ENCODE measurements at regions not wholly inside any gene's neighbourhood (a gene's known extent, or its start where the extent isn't known, plus 50 kb on each side); places are given as distances from the start of the nearest gene placed in this dataset.

DNA sequence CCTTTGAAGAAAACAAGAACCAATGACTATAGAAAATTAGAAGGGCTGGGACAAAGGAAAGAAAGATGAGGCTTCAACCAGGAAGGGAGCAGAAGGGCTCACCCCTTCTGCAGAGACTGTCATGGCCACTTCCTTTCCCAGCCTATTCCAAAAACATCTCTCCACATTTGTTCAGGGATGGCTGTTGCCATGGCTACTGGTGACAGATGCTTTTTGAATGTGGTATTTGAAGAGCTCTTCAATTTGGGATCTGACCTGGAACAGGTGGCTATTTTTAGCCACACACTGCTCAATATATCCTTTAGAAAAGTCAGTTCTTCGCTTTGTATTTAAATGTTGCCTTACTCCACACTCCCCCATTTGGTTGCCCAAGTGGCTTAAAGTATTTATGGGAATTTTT is 64.1 kb upstream of the LCLAT1 start:
- no peak for DNase-seq
- Histone ChIP-seq H3K27ac (no peak overlapping the region), H3K27me3 (no peaks in the 10 kb centered on the region), H3K4me1 (no peaks in the 10 kb centered on the region), H3K9me3 (no peaks in the 10 kb centered on the region), H3K36me3 (no peaks in the 10 kb centered on the region), H3K9ac (ENCODE audit: low read depth in 2 of 2, low read length in 2 of 2) (no peak overlapping the region), H3K4me3 (no peak overlapping the region)
- TF ChIP-seq, protein P1, sequence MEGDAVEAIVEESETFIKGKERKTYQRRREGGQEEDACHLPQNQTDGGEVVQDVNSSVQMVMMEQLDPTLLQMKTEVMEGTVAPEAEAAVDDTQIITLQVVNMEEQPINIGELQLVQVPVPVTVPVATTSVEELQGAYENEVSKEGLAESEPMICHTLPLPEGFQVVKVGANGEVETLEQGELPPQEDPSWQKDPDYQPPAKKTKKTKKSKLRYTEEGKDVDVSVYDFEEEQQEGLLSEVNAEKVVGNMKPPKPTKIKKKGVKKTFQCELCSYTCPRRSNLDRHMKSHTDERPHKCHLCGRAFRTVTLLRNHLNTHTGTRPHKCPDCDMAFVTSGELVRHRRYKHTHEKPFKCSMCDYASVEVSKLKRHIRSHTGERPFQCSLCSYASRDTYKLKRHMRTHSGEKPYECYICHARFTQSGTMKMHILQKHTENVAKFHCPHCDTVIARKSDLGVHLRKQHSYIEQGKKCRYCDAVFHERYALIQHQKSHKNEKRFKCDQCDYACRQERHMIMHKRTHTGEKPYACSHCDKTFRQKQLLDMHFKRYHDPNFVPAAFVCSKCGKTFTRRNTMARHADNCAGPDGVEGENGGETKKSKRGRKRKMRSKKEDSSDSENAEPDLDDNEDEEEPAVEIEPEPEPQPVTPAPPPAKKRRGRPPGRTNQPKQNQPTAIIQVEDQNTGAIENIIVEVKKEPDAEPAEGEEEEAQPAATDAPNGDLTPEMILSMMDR (IDR thresholded peaks at IDR 0.05), result no peak
- intact Hi-C loops (cut with DNase I), result no loop called here

DNA sequence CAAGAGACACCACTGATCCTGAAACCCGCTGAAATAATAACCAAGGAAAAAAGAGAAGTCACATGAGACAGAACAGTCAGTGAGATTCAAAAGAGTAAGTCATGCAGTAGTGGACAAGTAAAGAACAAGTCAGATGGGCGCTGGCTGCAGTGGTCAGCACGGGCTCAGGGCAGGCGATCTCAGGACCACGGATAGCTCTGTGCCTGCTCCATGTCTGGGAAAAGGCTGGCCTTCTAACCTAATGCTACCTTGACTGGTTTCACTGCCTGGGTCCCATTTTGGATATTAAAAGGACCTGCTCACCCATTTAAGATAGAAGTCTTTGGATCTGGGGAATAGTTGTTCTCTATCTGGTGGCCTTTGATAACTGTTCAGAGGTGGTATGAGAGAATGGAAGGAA is 61.7 kb upstream of the LCLAT1 start:
- H3K9me3 ChIP-seq, result no peaks in the 10 kb centered on the region
- no peak overlapping the region for H3K27ac ChIP-seq
- no peak overlapping the region for H3K4me3 ChIP-seq
- H3K4me1 ChIP-seq, result no peaks in the 10 kb centered on the region
- TF ChIP-seq, protein P1 (IDR thresholded peaks at IDR 0.05), result no peak
- intact Hi-C loops (cut with DNase I), result no loop called here
- H3K9ac ChIP-seq (ENCODE audit: low read depth in 2 of 2, low read length in 2 of 2), result no peak overlapping the region
- DNase-seq, result no peak
- no peaks in the 10 kb centered on the region for H3K36me3 ChIP-seq
- no peaks in the 10 kb centered on the region for H3K27me3 ChIP-seq

DNA sequence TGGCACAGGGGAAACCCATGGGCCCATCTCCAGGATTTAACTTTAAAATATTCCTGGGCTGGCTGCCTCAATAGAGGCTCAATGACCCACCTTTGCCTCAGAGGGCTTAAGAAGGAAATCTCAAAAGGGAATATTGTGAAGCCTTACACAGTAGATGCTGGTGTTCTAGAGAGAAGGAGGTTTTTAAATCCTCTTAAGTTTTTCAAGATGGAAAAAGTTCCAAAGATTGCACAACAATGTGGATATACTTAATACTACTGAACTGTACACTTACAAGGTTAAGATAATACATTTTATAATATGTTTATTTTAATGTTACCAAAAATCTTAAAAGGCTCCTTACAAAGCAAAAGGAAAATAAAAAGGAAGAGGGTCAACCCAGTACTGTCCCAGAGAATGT is 54.9 kb upstream of the LCLAT1 start:
- Histone ChIP-seq H3K4me1 (no peaks in the 10 kb centered on the region), H3K9me3 (no peaks in the 10 kb centered on the region), H3K27me3 (no peaks in the 10 kb centered on the region), H3K27ac (no peak overlapping the region), H3K9ac (ENCODE audit: low read depth in 2 of 2, low read length in 2 of 2) (no peak overlapping the region), H3K36me3 (no peaks in the 10 kb centered on the region), H3K4me3 (no peak overlapping the region)
- no peak for DNase-seq
- TF ChIP-seq, protein P1 (IDR thresholded peaks at IDR 0.05), result no peak
- intact Hi-C loops (cut with DNase I), result no loop called here

DNA sequence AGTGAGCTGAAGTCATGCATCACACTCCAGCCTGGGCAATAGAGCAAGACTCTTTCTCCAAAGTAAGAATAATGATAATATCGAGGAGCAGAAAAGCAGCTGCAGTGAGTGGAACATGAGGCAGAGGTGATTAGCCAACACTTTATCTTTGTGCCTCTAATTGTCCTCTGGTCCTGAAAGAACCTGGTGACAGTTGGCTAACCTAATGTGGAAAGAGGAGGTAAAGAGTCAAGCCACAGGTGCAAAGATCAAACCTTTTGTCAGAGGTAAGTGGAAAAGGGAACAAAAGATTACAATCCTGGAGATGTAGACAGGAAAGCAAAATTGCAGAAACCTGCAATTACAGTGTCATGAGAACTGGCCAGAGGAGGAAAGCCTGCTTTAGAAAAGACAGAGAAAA is 53.5 kb upstream of the LCLAT1 start:
- H3K36me3 ChIP-seq, result no peaks in the 10 kb centered on the region
- H3K27ac ChIP-seq, result no peak overlapping the region
- DNase-seq, result no peak
- no peaks in the 10 kb centered on the region for H3K9me3 ChIP-seq
- no peaks in the 10 kb centered on the region for H3K4me1 ChIP-seq
- intact Hi-C loops (cut with DNase I), result no loop called here
- TF ChIP-seq, protein P1 (IDR thresholded peaks at IDR 0.05), result no peak
- no peak overlapping the region for H3K9ac ChIP-seq (ENCODE audit: low read depth in 2 of 2, low read length in 2 of 2)
- H3K27me3 ChIP-seq, result no peaks in the 10 kb centered on the region
- H3K4me3 ChIP-seq, result no peak overlapping the region

DNA sequence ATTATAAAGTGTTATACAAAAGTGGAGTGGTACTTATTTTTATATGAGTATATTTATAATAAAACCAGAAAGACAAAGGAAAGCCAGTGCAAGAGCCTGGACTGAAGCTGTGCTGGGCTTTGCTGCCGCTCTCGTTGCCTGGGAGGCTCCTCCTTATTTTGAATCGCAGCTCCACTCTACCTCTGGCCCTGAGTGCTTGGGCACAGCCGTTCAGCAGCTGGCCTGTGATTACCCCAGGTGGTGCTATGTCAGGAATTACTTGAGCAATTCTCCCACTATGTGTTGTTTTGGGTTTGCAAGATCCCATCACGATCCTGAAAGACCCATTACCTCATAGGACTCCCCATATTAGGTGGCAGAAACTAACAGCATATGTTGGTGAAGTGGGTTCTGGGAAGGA is 53.0 kb upstream of the LCLAT1 start:
- no peak overlapping the region for H3K4me3 ChIP-seq
- no peaks in the 10 kb centered on the region for H3K36me3 ChIP-seq
- no peaks in the 10 kb centered on the region for H3K27me3 ChIP-seq
- no peak overlapping the region for H3K9ac ChIP-seq (ENCODE audit: low read depth in 2 of 2, low read length in 2 of 2)
- no peaks in the 10 kb centered on the region for H3K9me3 ChIP-seq
- no peak for DNase-seq
- no peaks in the 10 kb centered on the region for H3K4me1 ChIP-seq
- intact Hi-C loops (cut with DNase I), result no loop called here
- TF ChIP-seq, protein P1 (IDR thresholded peaks at IDR 0.05), result no peak
- no peak overlapping the region for H3K27ac ChIP-seq
